ENCODE measurements at regions not wholly inside any gene's neighbourhood (a gene's known extent, or its start where the extent isn't known, plus 50 kb on each side); places are given as distances from the start of the nearest gene placed in this dataset.
"Not testable (repeated sequence)": the region's sequence is repeated elsewhere in the genome, so short reads cannot be mapped to it uniquely, and the experiment has no call there.

GRCh38 chr20:29891555-29891954 lies 1365.9 kb upstream of the DEFB115 start:
- DNase-seq; H3K27ac ChIP-seq; H3K27me3 ChIP-seq; H3K4me3 ChIP-seq; H3K4me1 ChIP-seq; H3K36me3 ChIP-seq; intact Hi-C loops (cut with DNase I); H3K9me3 ChIP-seq: not testable (repeated sequence)
- WGBS, 2 donors = 83 to 87% methylated on average over 5 of the region's 5 CpGs

Small RNAs in the stretch of these regions (small RNA-seq; reads per million reads assigned to genes)
- 0.09 to 0.60 (median 0.21) reads per million in 4 donors for gene RF00002
